Uterus (tissue), 3 donors: ENCODE measurements at regions not wholly inside any gene's neighbourhood (a gene's known extent, or its start where the extent isn't known, plus 50 kb on each side); places are given as distances from the start of the nearest gene placed in this dataset.

Experiments
- DNase-seq, 2 donors: peaks; one replicate each; pipeline ENCODE4 v3.0.0-alpha.2; 2019 to 2020
- H3K27ac ChIP-seq, 2 donors: fragments of 200-600 bp; sonication (generic); 1 replicate in 1 of 2; 2 replicates in 1 of 2; pipeline ENCODE4 v1.5.1; 2016 to 2018
- H3K27me3 ChIP-seq, 2 donors: fragments of 200-600 bp; sonication (generic); one replicate each; pipeline ENCODE4 v1.5.1; 2018 to 2019; ENCODE audit warnings: control low read depth in 1 of 2
- H3K36me3 ChIP-seq, 2 donors: fragments of 200-600 bp; sonication (generic); one replicate each; pipeline ENCODE4 v1.5.1; 2019; ENCODE audit warnings: control low read depth in 1 of 2
- H3K4me1 ChIP-seq, 2 donors: fragments of 200-600 bp; sonication (generic); one replicate each; pipeline ENCODE4 v1.5.1; 2018 to 2019; ENCODE audit warnings: control low read depth in 1 of 2
- H3K4me3 ChIP-seq, 2 donors: fragments of 200-600 bp; sonication (generic); 1 replicate in 1 of 2; 2 replicates in 1 of 2; pipeline ENCODE4 v1.5.1; 2018 to 2019; ENCODE audit warnings: mild to moderate bottlenecking in 1 of 2
- H3K9me3 ChIP-seq, 2 donors: fragments of 200-600 bp; sonication (generic); one replicate each; pipeline ENCODE4 v1.5.1; 2019; ENCODE audit warnings: control low read depth in 1 of 2
- POLR2A ChIP-seq, 2 donors: fragments of 450-650 bp; IDR thresholded peaks; one replicate each; pipeline ENCODE4 v1.6.1; 2016; ENCODE audit warnings: antibody characterized with exemption in 2 of 2, mild to moderate bottlenecking in 1 of 2, moderate library complexity in 1 of 2
- intact Hi-C: fragments of 100-400 bp; cut with DNase I; formaldehyde crosslinking; loops from one replicate; pipeline ENCODE4 v1.15.1; 2023; ENCODE audit warnings: low total_unique reads
- TF ChIP-seq, protein P1 (sequence below), 4 experiments: fragments of 200-600 bp in 2 of 4; fragments of 450-650 bp in 2 of 4; sonication (generic) in 2 of 4; IDR thresholded peaks; one replicate each; pipeline ENCODE4 v1.5.1; 2016 to 2019; ENCODE audit warnings: antibody characterized with exemption in 4 of 4, mild to moderate bottlenecking in 2 of 4, moderate library complexity in 1 of 4
- donor health status: DM: yes; HTN: yes; CAD: no.

- Histone ChIP-seq H3K4me1 (no peaks in the 10 kb centered on the region), H3K4me3 (no peak overlapping the region), H3K9me3 (no peaks in the 10 kb centered on the region), H3K27ac (no peak overlapping the region), H3K36me3 (no peaks in the 10 kb centered on the region), H3K27me3 (no peaks in the 10 kb centered on the region)
- no peak for TF ChIP-seq POLR2A (IDR thresholded peaks at IDR 0.05)
- TF ChIP-seq, protein P1, sequence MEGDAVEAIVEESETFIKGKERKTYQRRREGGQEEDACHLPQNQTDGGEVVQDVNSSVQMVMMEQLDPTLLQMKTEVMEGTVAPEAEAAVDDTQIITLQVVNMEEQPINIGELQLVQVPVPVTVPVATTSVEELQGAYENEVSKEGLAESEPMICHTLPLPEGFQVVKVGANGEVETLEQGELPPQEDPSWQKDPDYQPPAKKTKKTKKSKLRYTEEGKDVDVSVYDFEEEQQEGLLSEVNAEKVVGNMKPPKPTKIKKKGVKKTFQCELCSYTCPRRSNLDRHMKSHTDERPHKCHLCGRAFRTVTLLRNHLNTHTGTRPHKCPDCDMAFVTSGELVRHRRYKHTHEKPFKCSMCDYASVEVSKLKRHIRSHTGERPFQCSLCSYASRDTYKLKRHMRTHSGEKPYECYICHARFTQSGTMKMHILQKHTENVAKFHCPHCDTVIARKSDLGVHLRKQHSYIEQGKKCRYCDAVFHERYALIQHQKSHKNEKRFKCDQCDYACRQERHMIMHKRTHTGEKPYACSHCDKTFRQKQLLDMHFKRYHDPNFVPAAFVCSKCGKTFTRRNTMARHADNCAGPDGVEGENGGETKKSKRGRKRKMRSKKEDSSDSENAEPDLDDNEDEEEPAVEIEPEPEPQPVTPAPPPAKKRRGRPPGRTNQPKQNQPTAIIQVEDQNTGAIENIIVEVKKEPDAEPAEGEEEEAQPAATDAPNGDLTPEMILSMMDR (IDR thresholded peaks at IDR 0.05): no peak
- intact Hi-C loops: no loop called here
- no peak for DNase-seq
Measured at GRCh38 chr13:72246396-72246795, 379.4 kb upstream of the DACH1 start.

DNA sequence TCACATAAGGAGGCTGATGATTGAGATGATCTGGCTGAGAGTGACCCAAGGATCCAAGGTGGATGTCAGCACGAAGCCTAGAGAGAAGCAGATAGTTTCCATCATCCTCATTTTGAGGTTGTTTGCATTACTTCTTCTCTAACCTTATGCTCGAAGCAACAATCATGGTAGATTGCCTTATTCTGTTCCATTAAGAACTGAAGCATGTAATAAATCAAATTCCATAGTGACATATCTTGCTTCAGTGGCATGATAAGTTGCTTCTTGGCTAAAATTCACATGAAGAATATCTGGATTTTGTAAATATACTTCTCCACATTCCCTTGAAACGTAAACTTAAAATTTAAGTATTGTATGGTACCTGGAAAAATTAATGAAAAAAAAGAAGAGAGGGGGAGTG lies 377.8 kb upstream of the DACH1 start:
- no peaks in the 10 kb centered on the region for H3K4me1 ChIP-seq
- H3K36me3 ChIP-seq: no peaks in the 10 kb centered on the region
- TF ChIP-seq POLR2A (IDR thresholded peaks at IDR 0.05): no peak
- TF ChIP-seq, protein P1 (IDR thresholded peaks at IDR 0.05): no peak
- intact Hi-C loops: no loop called here
- DNase-seq: no peak
- H3K4me3 ChIP-seq: no peak overlapping the region
- H3K27me3 ChIP-seq: no peaks in the 10 kb centered on the region
- H3K9me3 ChIP-seq: no peaks in the 10 kb centered on the region
- H3K27ac ChIP-seq: no peak overlapping the region

GRCh38 chr13:72230131-72230530 lies 363.1 kb upstream of the DACH1 start:
- intact Hi-C loops: no loop called here
- Histone ChIP-seq H3K36me3 (no peaks in the 10 kb centered on the region), H3K9me3 (no peaks in the 10 kb centered on the region), H3K4me3 (no peak overlapping the region), H3K27me3 (no peaks in the 10 kb centered on the region), H3K4me1 (no peaks in the 10 kb centered on the region), H3K27ac (no peak overlapping the region)
- TF ChIP-seq, protein P1 (IDR thresholded peaks at IDR 0.05): no peak
- no peak for TF ChIP-seq POLR2A (IDR thresholded peaks at IDR 0.05)
- no peak for DNase-seq

DNA sequence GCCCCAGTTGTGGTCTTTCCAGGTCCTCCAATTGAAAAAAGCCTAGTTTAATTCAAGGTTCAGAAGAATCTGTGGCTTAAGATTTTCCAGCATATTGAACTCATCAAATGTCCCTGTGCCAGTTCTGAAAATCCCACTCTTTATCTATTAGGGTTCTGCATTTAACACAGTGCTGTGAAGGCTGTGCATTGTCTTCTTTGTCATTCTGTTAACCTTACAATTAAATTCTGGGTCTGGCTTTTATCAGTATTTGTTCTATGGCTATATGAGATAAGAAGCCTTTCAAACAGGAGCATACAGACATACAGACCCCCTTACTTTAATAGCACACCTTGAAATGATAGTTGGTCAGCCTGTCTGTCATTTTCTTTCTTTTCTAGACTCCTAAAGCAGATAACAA lies 362.1 kb upstream of the DACH1 start:
- no peak for TF ChIP-seq POLR2A (IDR thresholded peaks at IDR 0.05)
- TF ChIP-seq, protein P1 (IDR thresholded peaks at IDR 0.05): no peak
- H3K36me3 ChIP-seq: no peaks in the 10 kb centered on the region
- no peaks in the 10 kb centered on the region for H3K27me3 ChIP-seq
- no peak overlapping the region for H3K4me3 ChIP-seq
- H3K4me1 ChIP-seq: no peaks in the 10 kb centered on the region
- no peak overlapping the region for H3K27ac ChIP-seq
- intact Hi-C loops: no loop called here
- no peak for DNase-seq
- H3K9me3 ChIP-seq: no peaks in the 10 kb centered on the region

GRCh38 chr13:72221276-72221962 lies 354.4 kb upstream of the DACH1 start:
- Histone ChIP-seq H3K27ac (no peak overlapping the region), H3K4me3 (no peak overlapping the region), H3K9me3 (no peaks in the 10 kb centered on the region), H3K36me3 (no peaks in the 10 kb centered on the region), H3K27me3 (no peaks in the 10 kb centered on the region), H3K4me1 (no peaks in the 10 kb centered on the region)
- DNase-seq: no peak
- TF ChIP-seq POLR2A (IDR thresholded peaks at IDR 0.05): no peak
- TF ChIP-seq, protein P1 (IDR thresholded peaks at IDR 0.05): no peak
- intact Hi-C loops: no loop called here
